Limb (tissue), 2 donors: ENCODE measurements at regions not wholly inside any gene's neighbourhood (a gene's known extent, or its start where the extent isn't known, plus 50 kb on each side); places are given as distances from the start of the nearest gene placed in this dataset.
"Not testable (repeated sequence)": the region's sequence is repeated elsewhere in the genome, so short reads cannot be mapped to it uniquely, and the experiment has no call there.

ENCODE experiments used
- DNase-seq, 2 donors: peaks; one replicate each; pipeline ENCODE4 v3.0.0-alpha.2; 2016; ENCODE audit errors: extremely low spot score in 2 of 2

DNA sequence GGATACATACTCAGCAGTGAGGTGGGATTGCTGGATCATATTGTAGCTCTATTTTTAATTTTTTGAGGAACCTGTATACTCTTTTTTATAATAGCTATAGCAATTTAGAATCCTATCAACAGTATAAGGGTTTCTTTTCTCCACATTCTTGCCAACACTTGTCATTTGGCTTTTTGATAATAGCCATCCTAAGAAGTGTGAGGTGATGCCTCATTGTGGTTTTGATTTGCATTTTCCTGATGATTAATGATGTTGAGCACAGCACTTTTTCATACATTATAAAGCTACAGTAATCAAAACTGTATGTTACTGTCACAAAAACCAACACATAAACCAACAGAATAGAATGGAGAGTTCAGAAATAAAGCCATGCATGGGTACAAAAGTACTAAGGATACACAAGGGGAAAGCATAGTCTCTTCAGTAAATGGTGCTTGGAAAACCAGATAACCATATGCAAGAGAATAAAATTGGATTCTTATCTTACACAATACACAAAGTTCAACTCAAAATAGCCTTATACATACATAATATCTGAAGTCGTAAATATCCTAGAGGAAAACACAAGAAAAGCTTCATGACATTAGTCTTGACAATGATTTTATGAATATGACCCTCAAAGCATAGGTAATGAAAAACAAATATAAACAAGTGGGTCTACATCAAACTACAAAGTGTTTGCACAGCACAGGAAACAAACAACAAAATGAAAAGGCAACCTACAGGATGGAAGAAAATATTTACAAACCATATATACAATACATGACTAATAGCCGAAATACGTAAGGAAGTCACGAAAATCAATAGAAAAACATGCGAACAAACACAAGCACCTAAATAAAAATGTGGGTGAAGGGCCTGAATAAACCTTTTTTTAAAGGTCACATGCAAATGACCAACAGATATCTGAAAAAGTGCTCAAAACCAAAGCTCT lies 287.8 kb upstream of the DAB2 start:
- DNase-seq: no peak

GRCh38 chr5:39711821-39712220 lies 287.0 kb upstream of the DAB2 start:
- no peak for DNase-seq

GRCh38 chr5:39709032-39709431 lies 284.3 kb upstream of the DAB2 start:
- no peak for DNase-seq

GRCh38 chr5:39702928-39703327 lies 278.1 kb upstream of the DAB2 start:
- no peak for DNase-seq

DNA sequence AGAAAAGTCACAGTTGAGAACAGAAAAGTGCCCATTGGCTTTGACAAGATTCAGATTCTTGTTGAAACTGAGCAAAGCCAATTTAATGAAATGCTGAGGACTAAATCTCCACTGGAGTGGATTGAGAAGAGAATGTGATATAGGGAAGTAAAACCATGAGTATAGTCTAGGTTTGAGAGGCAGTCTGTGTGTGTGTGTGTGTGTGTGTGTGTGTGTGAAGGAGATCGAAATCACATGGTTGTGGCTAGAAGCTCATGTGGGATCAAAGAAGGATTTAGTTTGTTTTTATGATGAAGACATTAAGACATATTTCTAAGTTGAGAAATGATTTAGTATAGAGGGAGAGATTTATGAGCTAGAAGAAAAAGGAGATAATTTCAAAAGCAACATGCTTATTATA lies 275.7 kb upstream of the DAB2 start:
- no peak for DNase-seq

- no peak for DNase-seq
Measured at GRCh38 chr5:39698838-39699560, 274.2 kb upstream of the DAB2 start.

- DNase-seq: no peak
Measured at GRCh38 chr5:39697881-39698280, 273.1 kb upstream of the DAB2 start.

DNA sequence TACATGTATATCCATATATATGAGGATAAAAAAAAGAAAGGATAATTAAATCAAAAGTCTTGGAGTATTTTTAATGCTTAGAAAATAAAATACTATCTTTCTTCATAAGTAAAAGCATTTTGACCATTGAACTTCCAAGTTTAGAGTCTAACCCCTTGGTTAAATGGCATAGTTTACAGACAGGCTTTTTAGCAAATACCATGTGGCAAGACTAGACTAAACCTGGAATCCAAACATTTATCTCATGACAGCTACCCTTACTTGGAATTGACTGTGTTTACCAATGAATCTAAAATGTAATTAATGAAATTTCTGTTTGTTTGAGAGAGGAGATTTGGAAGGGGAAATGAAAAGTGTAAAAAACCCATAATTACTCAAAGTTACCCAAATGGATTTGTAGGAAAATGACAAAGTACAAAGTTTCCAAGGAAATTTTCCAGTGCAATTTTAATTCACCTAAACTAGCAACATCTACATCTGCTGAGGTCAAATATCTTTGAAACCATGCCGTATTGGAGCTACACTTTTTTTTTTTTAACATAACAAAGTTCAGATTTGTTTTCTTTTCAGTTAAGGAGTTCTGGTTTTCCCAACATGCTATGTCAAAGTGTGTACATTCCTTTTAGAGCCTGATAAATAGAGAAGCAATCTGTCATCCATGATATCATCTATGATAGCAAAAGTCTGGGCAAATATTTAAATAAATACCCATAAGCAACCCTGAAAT lies 272.1 kb upstream of the DAB2 start:
- DNase-seq: no peak

DNA sequence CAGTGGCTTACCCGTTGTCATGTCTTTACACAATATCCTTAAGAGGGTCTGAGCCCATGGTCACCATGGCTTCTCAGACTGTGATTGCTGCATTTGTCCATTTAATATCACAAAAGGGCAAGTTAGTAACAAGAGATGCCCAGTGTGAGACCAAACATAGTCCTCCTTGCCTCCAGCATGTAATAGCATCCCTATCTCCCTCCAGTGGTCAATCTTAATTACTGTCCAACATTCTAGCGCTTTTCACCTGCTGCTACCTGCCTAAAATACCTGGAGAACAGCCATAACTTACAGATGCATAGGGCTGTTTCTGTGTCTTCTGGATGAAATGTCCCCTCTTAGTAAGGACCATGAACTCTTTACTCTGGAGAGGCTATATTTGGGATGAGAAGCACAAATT lies 267.2 kb upstream of the DAB2 start:
- no peak for DNase-seq

GRCh38 chr5:39691136-39691535 lies 266.4 kb upstream of the DAB2 start:
- no peak for DNase-seq

GRCh38 chr5:39689919-39690318 lies 265.1 kb upstream of the DAB2 start:
- DNase-seq: no peak

DNA sequence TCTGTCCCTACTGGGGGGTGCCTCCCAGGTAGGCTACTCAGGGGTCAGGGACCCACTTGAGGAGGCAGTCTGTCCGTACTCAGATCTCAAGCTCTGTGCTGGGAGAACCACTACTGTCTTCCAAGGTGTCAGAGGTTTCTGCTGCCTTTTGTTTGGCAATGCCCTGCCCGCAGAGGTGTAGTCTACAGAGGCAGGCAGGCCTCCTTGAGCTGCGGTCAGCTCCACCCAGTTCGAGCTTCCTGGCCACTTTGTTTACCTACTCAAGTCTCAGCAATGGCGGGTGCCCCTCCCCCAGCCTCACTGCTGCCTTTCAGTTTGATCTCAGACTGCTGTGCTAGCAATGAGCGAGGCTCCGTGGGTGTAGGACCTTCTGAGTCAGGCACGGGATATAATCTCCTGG lies 263.1 kb upstream of the DAB2 start:
- DNase-seq: not testable (repeated sequence)

DNA sequence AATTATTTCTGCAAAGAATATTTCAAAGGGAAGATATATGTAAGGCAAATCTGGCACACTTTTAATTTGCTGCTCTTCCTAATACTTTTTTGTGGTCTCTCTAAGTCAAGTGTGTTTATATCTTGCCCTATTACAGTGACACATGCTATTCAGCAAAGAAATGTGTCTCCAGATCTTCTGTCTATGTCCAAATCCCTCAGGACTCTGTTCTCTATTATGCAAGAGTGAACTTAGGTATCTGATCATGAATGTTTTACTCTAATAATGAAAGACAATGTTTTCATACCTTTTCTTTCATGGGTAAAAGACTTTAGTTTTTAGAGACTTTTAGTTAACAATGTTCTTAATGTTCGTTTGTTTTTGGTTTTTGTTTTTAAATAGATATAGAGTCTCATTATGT lies 255.4 kb upstream of the DAB2 start:
- DNase-seq: no peak

- DNase-seq: no peak
Measured at GRCh38 chr5:39678534-39678933, 253.8 kb upstream of the DAB2 start.

DNA sequence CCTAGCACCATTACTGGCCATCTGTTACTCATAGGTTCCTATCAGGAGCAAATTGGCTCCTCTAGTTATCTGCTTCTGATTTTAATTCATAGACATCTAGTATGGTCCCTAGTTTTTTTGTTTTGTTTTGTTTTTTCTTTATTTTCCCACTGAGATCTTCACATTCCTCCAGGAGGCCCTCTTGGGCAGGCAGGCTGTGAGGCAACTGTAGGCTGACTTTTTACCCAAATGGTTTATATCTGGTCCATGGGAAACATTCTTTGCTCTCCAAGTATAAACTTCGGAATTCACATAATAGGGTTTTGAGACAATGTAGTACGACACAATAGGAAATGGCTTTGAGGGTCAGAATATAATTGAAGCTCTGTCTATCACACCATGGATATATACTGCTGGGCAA lies 250.9 kb upstream of the DAB2 start:
- DNase-seq: no peak

DNA sequence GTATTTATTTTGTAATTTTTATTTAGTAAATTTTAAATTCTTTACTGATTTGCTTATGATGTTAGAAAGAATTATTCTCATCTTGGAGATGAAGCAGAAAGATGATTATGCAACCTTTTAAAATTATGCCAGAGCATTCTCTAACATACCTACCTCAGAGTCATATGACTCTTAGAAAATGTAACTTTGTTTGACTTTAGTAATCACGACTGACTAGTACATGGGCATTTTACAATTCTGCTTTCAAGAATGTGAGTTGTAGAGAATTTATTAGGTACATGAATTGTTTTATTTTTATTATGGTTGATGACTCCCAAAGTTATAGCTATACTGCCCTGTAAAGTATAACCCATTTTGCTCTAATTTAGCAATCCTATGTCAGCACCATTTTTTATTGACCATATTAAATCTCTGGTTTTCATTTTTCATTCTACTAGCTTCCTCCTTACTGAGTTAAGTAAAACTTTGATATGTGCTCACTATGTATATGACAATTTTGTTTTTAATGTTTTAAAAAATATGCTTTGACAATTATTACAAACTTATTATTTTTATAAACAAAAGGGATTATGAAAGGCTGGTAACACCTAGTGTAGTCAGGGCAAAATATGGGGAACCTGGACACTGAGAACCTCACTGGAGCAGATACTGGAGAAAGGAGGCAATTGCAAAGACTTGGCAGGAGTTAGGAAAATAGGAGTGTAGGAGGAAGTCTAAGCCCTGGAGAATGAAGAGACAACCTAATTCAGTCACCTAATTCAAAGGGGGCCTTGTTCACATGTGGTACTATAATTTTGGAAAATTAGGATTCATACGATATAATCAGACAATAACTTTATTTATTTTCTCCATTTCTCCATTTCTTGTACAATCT lies 249.7 kb upstream of the DAB2 start:
- no peak for DNase-seq

DNA sequence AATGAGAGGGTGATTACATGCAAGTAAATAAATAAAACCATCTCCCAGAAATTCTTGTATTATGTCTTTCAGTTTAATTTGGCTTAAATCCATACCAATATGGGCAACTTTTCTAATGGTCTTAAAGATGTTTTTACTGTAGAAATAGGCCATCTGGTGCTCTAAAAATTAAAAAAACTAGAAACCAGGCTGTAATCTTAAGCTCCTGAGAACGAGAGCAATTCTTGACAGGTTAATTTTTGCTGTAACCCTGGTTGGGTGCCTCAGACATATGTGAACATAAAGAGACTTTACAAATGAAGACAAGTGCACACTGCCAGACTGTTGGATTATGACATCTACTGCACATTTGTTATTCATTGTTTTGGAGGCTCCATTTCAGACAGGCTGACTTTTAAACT lies 246.8 kb upstream of the DAB2 start:
- no peak for DNase-seq

DNA sequence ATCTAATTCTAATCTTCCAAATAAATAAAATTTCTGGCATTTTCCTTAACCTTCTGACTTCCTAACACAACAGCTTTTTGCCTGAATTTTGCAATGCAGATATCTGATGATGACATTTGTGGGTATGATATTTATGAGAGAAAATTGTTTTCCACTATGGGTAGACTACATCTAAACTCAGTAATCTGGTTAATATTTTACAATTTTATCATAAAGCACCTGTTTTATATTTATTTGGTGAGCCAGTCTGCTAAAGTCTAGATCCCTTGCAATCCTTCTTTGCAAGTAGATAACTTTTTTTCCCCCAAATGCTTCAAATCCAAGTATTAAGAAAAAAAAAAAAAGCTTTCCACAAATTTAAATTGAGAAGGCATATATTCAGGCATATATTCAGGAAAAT lies 246.2 kb upstream of the DAB2 start:
- no peak for DNase-seq

GRCh38 chr5:39670391-39670790 lies 245.6 kb upstream of the DAB2 start:
- no peak for DNase-seq

DNA sequence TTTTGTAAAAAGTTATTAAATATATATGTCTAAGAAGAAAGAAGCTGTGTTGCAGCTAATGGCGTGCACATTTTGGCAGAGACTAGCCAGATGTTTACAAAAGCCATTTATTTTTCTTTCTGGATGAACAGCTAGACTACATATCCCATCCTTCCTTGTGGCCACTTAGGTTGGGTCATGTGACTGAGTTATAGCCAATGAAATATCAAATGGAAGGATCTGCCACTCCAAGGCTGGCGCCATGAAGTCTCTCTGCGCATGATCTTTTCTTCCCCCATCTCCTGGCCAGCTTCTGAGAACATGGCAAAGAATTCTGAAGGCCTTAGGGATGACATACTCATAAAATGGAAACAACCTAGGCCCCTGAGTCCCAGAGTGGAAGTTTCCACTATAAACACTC lies 244.2 kb upstream of the DAB2 start:
- DNase-seq: no peak

- no peak for DNase-seq
Measured at GRCh38 chr5:39665328-39665727, 240.5 kb upstream of the DAB2 start.
